ENCODE measurements at regions not wholly inside any gene's neighbourhood (a gene's known extent, or its start where the extent isn't known, plus 50 kb on each side); places are given as distances from the start of the nearest gene placed in this dataset.
A peak's percentile ranks its signal among the peaks of the same experiment; 100 is the strongest.

DNA sequence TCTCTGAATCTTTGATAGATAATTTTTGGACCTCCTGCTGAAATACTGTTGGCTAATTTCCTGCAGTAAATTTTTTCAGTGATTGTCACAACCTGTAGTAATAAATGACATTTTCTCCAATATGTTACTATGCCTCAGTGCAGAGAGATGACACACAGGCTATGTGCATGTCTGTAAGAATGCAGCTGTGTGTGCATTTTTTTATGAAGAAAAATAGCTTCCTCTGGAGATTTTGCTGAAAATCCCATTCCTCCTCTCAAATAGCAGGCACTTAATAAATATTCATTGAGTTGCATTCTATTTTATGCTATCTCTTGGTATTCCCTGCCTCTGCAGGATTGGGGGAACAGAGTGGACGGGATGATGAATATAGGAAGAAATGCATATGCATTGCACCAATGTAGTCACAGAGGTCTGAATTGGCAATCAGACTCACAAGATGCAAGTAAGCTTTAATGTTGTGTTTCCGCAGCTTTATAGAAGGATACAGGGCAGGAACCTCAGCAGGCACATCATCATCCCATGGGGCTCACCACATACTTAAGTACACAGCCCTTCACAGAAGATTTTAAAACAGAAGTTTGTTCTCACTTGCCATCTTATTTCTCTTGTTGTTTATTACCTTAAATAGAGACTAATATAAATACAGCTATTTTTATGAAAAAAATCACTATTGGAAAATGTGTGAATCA lies 474.7 kb downstream of the EPM2A start:
- peak in 1 of 4 donors; percentile 41 for DNase-seq
- no peak for TF ChIP-seq CTCF (IDR thresholded peaks at IDR 0.05)
- ATAC-seq = no peak
- Histone ChIP-seq H3K9me3 (no peaks in the 10 kb centered on the region), H3K27ac (no peak overlapping the region), H3K4me3 (no peak overlapping the region), H3K36me3 (no peaks in the 10 kb centered on the region), H3K4me1 (no peaks in the 10 kb centered on the region), H3K27me3 (no peaks in the 10 kb centered on the region)
- intact Hi-C loops (cut with DNase I) = no loop called here

DNA sequence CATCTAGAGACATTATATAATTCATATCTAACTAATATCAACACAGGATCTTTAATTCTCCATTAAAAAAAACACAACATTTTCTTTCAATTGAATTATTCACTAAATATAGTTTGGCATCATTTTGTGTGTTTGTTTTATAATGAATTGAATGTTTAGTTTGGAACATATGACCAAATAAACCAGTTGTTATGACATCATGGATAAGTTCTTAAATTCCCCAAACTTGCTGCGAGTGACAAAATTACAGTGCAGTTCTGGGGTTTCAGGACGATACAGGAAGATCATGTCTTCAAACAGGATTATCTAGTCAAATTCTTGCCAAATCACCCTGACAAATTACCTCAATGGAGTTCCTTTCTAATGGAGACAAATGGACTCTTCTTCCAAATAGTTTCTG lies 473.6 kb downstream of the EPM2A start:
- no peaks in the 10 kb centered on the region for H3K36me3 ChIP-seq
- H3K4me3 ChIP-seq = no peak overlapping the region
- H3K27ac ChIP-seq = no peak overlapping the region
- H3K9me3 ChIP-seq = no peaks in the 10 kb centered on the region
- no peak for ATAC-seq
- intact Hi-C loops (cut with DNase I) = no loop called here
- no peaks in the 10 kb centered on the region for H3K27me3 ChIP-seq
- DNase-seq = no peak
- no peak for TF ChIP-seq CTCF (IDR thresholded peaks at IDR 0.05)
- H3K4me1 ChIP-seq = no peaks in the 10 kb centered on the region

DNA sequence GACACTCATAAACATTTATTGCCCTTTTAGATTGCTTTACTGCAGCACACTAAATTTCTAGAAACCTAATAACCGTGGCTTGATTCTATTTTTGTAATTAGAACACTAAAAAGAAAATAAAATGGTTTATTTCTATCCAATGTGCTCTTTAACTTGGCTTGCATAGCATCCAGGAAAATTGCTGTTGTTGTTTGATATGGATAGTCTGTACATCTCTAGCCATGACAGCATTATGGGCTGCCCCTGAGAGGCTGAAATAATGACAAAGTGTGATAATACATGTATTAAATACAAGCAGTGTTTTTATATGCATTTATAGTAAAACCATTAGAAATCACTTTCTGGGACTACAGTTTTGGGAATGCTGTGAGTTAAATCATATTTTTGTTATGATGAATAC lies 472.5 kb downstream of the EPM2A start:
- H3K4me3 ChIP-seq = no peak overlapping the region
- H3K36me3 ChIP-seq = no peaks in the 10 kb centered on the region
- DNase-seq (no peak), ATAC-seq (no peak)
- no peak for TF ChIP-seq CTCF (IDR thresholded peaks at IDR 0.05)
- H3K9me3 ChIP-seq = no peaks in the 10 kb centered on the region
- H3K27ac ChIP-seq = no peak overlapping the region
- H3K27me3 ChIP-seq = no peaks in the 10 kb centered on the region
- intact Hi-C loops (cut with DNase I) = no loop called here
- H3K4me1 ChIP-seq = no peaks in the 10 kb centered on the region

DNA sequence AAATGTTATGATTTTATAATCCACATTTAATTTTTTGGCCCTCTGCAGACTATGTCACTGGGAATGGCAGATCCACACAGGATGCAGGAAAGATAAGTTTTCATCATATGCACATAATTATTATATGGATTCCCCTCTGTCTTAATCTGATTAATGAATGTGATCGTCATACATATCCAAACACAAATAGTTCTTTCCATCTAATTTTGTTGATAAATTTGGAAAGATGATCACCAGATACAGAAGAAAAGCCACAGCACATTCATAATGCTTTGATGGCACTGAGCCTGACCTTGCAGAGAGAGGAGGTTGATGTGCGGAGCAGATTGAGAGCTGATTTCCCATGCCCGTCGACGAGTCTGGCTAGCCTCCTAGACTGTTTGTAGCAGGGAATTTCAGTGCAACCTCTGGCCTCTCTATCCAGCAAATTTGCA lies 471.5 kb downstream of the EPM2A start:
- H3K9me3 ChIP-seq = no peaks in the 10 kb centered on the region
- no peak overlapping the region for H3K27ac ChIP-seq
- no peaks in the 10 kb centered on the region for H3K4me1 ChIP-seq
- ATAC-seq = no peak
- no peak for DNase-seq
- H3K27me3 ChIP-seq = no peaks in the 10 kb centered on the region
- intact Hi-C loops (cut with DNase I) = no loop called here
- TF ChIP-seq CTCF (IDR thresholded peaks at IDR 0.05) = no peak
- no peaks in the 10 kb centered on the region for H3K36me3 ChIP-seq
- no peak overlapping the region for H3K4me3 ChIP-seq

DNA sequence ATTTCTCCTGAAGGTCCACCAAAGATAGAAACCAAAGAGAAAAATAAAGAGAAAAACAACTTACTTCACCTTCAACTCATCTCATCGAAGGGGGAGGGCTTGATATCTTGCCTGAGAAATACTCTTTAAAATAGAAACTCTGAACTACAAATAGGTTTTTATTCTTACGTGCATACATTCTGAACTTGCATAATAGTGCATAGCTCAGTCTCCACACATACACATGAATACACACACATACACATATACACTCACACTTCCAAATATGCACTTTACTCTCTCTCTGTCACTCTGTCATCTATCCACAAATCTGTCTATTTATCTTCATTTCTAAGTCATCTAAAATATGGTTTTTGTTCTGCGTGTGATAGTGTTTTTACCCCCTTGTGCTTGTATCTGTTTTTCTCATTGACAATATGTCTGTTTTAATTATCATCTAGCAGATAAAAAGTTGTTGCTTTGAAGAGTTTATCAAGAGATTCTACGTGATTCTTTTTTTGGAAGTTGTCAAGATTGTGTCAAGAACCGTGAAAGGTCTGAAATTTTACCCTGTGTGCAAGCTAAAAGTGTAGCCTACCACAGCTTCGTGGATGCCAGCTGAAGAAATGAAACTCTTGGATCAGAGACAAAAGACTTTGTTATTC lies 468.8 kb downstream of the EPM2A start:
- H3K4me3 ChIP-seq = no peak overlapping the region
- no peaks in the 10 kb centered on the region for H3K27me3 ChIP-seq
- H3K27ac ChIP-seq = no peak overlapping the region
- no peaks in the 10 kb centered on the region for H3K9me3 ChIP-seq
- H3K4me1 ChIP-seq = no peaks in the 10 kb centered on the region
- ATAC-seq (no peak), DNase-seq (no peak)
- no peaks in the 10 kb centered on the region for H3K36me3 ChIP-seq
- intact Hi-C loops (cut with DNase I) = no loop called here
- no peak for TF ChIP-seq CTCF (IDR thresholded peaks at IDR 0.05)
